Upper lobe of right lung (tissue), 1 donor: ENCODE measurements at regions not wholly inside any gene's neighbourhood (a gene's known extent, or its start where the extent isn't known, plus 50 kb on each side); places are given as distances from the start of the nearest gene placed in this dataset.

ENCODE experiments used
- ATAC-seq: fragments of 200-7000 bp; cut with Tn5 transposase; one replicate; pipeline ENCODE4 v1.9.1; 2020; ENCODE audit warnings: mild to moderate bottlenecking, moderate library complexity
- DNase-seq: peaks from one replicate; pipeline ENCODE4 v3.0.0-alpha.2; 2020
- H3K27ac ChIP-seq: fragments of 200-600 bp; one replicate; pipeline ENCODE4 v1.8.0; 2022
- H3K27me3 ChIP-seq: fragments of 200-600 bp; one replicate; pipeline ENCODE4 v1.8.0; 2022; ENCODE audit warnings: mild to moderate bottlenecking
- H3K36me3 ChIP-seq: fragments of 200-600 bp; one replicate; pipeline ENCODE4 v1.8.0; 2022
- H3K4me1 ChIP-seq: fragments of 200-600 bp; one replicate; pipeline ENCODE4 v1.8.0; 2022
- H3K4me3 ChIP-seq: fragments of 200-600 bp; one replicate; pipeline ENCODE4 v1.8.0; 2022; ENCODE audit warnings: mild to moderate bottlenecking
- H3K9me3 ChIP-seq: fragments of 200-600 bp; one replicate; pipeline ENCODE4 v1.8.0; 2022
- intact Hi-C: fragments of 100-400 bp; cut with DNase I; formaldehyde crosslinking; loops from one replicate; pipeline ENCODE4 v1.11.0; 2022
- TF ChIP-seq, protein P1 (sequence below): fragments of 200-600 bp; IDR thresholded peaks from one replicate; pipeline ENCODE4 v1.8.0; 2022; ENCODE audit warnings: antibody characterized with exemption
- donor health status: DM: no; HTN: yes; CAD: no; lungs with severe emphysema.

DNA sequence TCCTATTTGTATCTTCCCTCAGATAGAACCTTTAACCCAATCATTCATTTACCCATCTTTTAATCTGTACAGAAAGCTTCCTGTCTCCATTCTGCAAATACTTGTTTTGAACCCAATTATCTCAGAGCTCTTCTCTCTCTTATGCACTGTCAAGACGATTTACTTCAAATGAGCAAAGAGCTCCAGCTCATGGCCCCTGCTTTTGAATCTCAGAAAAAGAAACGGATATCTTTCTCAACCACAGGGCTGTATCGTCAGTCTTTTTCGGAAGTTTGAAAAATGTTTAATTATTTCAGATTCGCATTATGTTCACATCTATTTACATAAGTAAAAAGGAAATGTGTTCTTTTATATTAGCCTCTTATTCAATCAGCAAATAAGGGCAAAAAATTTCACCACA, 322.7 kb upstream of the NBEA start:
- intact Hi-C loops, result no loop called here
- Histone ChIP-seq H3K4me1 (no peaks in the 10 kb centered on the region), H3K27ac (no peak overlapping the region), H3K36me3 (no peaks in the 10 kb centered on the region), H3K9me3 (no peaks in the 10 kb centered on the region), H3K4me3 (no peak overlapping the region), H3K27me3 (no peaks in the 10 kb centered on the region)
- ATAC-seq, result no peak
- TF ChIP-seq, protein P1, sequence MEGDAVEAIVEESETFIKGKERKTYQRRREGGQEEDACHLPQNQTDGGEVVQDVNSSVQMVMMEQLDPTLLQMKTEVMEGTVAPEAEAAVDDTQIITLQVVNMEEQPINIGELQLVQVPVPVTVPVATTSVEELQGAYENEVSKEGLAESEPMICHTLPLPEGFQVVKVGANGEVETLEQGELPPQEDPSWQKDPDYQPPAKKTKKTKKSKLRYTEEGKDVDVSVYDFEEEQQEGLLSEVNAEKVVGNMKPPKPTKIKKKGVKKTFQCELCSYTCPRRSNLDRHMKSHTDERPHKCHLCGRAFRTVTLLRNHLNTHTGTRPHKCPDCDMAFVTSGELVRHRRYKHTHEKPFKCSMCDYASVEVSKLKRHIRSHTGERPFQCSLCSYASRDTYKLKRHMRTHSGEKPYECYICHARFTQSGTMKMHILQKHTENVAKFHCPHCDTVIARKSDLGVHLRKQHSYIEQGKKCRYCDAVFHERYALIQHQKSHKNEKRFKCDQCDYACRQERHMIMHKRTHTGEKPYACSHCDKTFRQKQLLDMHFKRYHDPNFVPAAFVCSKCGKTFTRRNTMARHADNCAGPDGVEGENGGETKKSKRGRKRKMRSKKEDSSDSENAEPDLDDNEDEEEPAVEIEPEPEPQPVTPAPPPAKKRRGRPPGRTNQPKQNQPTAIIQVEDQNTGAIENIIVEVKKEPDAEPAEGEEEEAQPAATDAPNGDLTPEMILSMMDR, result no peak
- DNase-seq, result no peak

- intact Hi-C loops, result no loop called here
- Histone ChIP-seq H3K36me3 (no peaks in the 10 kb centered on the region), H3K27me3 (no peaks in the 10 kb centered on the region), H3K4me1 (no peaks in the 10 kb centered on the region), H3K4me3 (no peak overlapping the region), H3K9me3 (no peaks in the 10 kb centered on the region), H3K27ac (no peak overlapping the region)
- TF ChIP-seq, protein P1, result no peak
- no peak for DNase-seq
- no peak for ATAC-seq
Measured at GRCh38 chr13:34620074-34620850, 321.8 kb upstream of the NBEA start.

DNA sequence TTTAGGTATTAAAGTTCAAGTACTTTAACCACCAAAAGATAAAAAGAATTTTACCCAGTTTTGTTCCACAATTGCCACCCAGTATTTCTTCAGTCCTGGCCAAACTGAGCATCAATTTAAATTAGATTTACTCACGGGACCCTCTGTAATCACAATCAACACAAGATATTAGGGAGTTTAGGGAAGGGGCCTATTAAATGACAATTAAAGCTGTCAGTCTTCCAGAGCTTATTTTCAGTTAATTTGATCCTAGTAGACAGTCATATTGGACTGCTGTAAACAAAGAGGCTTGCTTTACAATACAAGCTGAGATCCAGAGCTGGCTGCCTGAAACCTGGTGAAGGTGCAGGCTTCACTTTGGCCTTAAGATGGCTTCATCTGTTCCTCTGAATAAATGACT, 321.2 kb upstream of the NBEA start:
- Histone ChIP-seq H3K4me3 (no peak overlapping the region), H3K27ac (no peak overlapping the region), H3K36me3 (no peaks in the 10 kb centered on the region), H3K27me3 (no peaks in the 10 kb centered on the region), H3K4me1 (no peaks in the 10 kb centered on the region), H3K9me3 (no peaks in the 10 kb centered on the region)
- TF ChIP-seq, protein P1, result no peak
- ATAC-seq, result no peak
- intact Hi-C loops, result no loop called here
- no peak for DNase-seq

DNA sequence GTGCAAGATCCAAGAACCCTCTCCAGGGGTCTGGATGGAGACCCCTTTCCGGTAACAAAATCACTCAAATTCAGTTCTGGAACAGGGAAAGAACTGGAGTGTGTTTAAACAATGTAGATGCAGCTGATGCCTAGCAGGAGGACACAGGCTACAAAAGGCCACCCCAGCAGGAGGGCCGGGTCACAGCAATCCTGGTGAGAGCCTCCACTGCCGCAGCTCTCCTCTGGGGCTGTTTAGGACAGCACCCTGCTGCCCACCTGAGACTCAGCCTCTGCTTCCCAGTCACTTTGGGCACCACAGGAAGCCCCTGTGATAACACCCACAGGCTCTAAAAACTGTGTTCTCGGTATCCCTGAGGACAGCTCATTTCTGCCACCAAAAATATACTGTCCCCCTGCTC, 318.7 kb upstream of the NBEA start:
- Histone ChIP-seq H3K36me3 (no peaks in the 10 kb centered on the region), H3K4me1 (no peaks in the 10 kb centered on the region), H3K4me3 (no peak overlapping the region), H3K9me3 (no peaks in the 10 kb centered on the region), H3K27me3 (no peaks in the 10 kb centered on the region), H3K27ac (no peak overlapping the region)
- ATAC-seq, result no peak
- no peak for DNase-seq
- intact Hi-C loops, result no loop called here
- TF ChIP-seq, protein P1, result no peak

- Histone ChIP-seq H3K36me3 (no peaks in the 10 kb centered on the region), H3K4me3 (no peak overlapping the region), H3K9me3 (no peaks in the 10 kb centered on the region), H3K4me1 (no peaks in the 10 kb centered on the region), H3K27ac (no peak overlapping the region), H3K27me3 (no peaks in the 10 kb centered on the region)
- ATAC-seq (peak; percentile 68), DNase-seq (no peak)
- intact Hi-C loops, result no loop called here
- TF ChIP-seq, protein P1, result no peak
Measured at GRCh38 chr13:34627509-34628208, 314.4 kb upstream of the NBEA start.
